Body of pancreas (tissue), 4 donors: ENCODE measurements at regions not wholly inside any gene's neighbourhood (a gene's known extent, or its start where the extent isn't known, plus 50 kb on each side); places are given as distances from the start of the nearest gene placed in this dataset.

ENCODE experiments used
- POLR2A ChIP-seq, 3 donors: fragments of 450-650 bp; IDR thresholded peaks; one replicate each; pipeline ENCODE4 v1.6.1; 2016; ENCODE audit warnings: antibody characterized with exemption in 3 of 3, mild to moderate bottlenecking in 2 of 3
- TF ChIP-seq, protein P1 (sequence below), 7 experiments: fragments of 450-650 bp in 4 of 7; fragments of 200-600 bp in 3 of 7; sonication (generic) in 3 of 7; IDR thresholded peaks; one replicate each; pipeline ENCODE4 v1.5.1; 2016 to 2019; ENCODE audit warnings: antibody characterized with exemption in 7 of 7

- TF ChIP-seq, protein P1, sequence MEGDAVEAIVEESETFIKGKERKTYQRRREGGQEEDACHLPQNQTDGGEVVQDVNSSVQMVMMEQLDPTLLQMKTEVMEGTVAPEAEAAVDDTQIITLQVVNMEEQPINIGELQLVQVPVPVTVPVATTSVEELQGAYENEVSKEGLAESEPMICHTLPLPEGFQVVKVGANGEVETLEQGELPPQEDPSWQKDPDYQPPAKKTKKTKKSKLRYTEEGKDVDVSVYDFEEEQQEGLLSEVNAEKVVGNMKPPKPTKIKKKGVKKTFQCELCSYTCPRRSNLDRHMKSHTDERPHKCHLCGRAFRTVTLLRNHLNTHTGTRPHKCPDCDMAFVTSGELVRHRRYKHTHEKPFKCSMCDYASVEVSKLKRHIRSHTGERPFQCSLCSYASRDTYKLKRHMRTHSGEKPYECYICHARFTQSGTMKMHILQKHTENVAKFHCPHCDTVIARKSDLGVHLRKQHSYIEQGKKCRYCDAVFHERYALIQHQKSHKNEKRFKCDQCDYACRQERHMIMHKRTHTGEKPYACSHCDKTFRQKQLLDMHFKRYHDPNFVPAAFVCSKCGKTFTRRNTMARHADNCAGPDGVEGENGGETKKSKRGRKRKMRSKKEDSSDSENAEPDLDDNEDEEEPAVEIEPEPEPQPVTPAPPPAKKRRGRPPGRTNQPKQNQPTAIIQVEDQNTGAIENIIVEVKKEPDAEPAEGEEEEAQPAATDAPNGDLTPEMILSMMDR (IDR thresholded peaks at IDR 0.05) = no peak
- TF ChIP-seq POLR2A (IDR thresholded peaks at IDR 0.05) = no peak
Observed at GRCh38 chr4:81722290-81722851, 250.7 kb upstream of the RASGEF1B start.
